Inflammatory macrophage (primary cell): ENCODE measurements at regions not wholly inside any gene's neighbourhood (a gene's known extent, or its start where the extent isn't known, plus 50 kb on each side); places are given as distances from the start of the nearest gene placed in this dataset.
A peak's percentile ranks its signal among the peaks of the same experiment; 100 is the strongest.

Source experiments
- DNase-seq, 2 donors: peaks; one replicate each; pipeline ENCODE4 v3.0.0-alpha.2; 2020 to 2022

DNA sequence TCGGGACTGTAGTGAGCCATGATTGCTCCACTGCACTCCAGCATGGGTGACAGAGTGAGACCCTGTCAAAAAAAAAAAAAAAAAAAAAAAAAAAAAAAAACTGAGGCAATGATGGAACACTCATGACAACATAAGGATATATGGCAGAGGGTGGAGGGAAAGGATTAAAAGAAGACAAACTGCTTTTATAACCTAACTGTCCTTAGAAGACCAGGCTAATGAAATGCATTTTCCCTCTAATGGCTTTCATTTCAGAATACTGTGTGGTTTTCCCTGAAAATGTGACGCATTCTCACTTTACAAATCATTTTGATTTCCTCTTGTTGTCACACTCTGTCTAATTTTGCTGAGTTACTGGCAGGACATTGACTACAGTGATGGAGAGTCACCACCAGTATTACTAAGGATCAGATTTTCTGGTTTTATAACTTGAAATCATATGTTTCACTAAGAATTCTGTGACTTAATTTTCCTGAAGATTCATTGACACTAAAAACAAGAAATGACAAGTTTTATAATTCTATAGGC lies 137.6 kb upstream of the SSTR1 start:
- no peak for DNase-seq

DNA sequence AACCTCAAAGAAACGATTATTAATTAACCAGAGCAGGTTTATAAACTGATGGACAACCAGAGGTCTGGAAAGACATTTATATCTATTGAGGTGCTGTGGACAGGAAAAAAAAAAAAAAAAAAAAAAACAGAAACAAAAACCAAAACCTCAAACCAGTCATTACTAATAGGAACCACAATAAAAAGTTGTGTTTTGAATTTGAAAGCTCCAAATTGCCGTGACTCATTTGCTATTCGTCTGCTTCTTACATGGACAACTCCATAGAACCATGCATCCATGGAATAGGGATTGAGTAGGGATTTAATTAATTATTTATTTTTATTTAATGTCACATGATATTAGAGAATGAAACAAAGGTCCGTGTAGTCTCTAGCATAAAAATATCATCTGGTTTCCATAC lies 134.1 kb upstream of the SSTR1 start:
- no peak for DNase-seq

DNA sequence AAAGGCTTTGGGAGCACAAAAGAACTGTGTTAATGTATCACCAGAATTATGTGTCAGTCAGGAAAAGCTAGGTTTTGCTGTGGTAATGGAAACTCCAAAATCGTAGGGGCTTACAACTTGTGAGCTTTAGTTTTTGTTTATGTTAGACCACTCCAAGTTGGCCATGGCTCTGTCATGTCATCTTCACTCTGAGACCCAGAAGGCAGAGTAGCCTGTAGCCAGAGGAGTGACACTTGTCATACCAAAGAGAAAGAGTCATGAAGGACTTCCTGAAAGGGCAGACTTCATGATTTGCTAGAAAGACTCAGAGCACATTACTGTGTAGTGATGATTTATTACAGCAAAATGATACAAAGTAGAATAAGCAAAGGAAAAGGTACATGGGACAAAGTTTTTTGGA lies 133.6 kb upstream of the SSTR1 start:
- DNase-seq = no peak

DNA sequence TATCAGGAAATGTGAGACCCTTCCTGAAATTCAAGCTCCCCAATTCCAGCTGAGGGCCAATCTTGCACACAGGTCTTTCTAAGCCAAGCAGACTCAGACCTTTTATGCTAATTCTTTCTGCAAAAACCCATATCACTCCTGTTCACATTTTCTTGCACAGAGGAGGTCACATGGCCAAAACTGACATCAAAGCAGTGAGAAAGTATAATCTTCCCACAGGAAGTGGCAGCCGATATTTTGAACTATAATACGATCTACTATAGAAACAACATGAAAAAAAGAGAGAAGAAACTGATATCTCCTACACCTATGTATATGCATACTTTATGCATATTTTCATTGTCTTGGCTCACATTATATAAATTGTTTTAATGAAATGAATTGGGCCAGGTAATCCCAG lies 132.9 kb upstream of the SSTR1 start:
- DNase-seq = no peak

DNA sequence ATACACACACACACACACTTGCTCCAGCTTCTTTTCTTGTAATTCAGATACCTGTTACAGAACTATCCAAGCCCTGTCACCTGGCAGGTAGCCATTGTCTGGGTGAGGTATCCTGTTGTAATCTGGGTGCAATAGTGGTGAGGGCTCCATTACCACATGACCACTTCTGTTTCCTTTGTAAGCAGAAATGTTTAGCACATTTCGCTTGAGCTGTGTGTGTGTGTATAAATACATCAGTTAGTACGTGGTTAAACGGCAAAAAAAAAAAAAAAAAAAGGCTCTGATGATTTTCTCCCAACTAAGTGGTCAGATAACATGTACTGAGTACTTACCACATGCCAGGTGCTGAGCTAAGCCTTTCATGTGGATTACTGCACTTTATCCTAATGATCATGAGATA lies 129.3 kb upstream of the SSTR1 start:
- DNase-seq = no peak

DNA sequence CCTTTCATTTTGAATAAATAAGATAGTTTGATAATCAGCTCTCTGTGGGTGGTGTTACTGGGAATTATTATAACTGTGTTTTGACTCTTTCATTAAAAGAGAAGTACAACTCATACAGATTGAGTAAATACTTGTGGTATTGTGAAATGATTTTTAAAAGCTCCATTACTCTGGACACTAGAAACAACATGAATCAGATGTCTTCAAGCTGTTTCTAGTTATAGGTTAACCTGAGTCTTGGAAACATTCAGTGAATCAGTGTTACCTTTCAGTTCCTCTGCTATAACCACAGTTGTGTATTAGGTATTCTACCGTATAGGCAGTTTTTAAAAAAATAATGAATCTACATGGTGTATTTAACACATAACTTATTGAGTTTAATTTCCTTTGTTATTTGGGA lies 128.4 kb upstream of the SSTR1 start:
- peak in 1 of 2 donors; percentile 45 for DNase-seq

DNA sequence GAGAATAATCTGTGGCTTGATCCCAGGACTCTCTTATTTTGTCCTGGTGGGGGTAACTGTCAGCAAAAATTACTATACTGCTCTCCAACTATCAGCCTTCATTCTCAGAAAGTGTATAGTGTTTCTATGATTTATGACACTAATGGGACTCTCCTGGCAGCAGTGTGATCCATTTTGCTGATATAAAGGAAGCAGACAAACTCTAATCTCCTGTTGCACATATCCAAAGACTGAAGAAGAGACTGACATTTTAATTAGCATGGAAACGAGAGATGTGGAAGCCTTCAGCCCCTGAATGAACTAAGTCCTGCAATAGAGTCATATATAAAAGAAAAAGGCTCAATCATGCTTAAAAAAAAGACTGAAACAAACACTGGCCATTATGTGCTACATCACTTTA lies 127.8 kb upstream of the SSTR1 start:
- no peak for DNase-seq

- no peak for DNase-seq
Observed at GRCh38 chr14:38080696-38081095, 127.0 kb upstream of the SSTR1 start.

DNA sequence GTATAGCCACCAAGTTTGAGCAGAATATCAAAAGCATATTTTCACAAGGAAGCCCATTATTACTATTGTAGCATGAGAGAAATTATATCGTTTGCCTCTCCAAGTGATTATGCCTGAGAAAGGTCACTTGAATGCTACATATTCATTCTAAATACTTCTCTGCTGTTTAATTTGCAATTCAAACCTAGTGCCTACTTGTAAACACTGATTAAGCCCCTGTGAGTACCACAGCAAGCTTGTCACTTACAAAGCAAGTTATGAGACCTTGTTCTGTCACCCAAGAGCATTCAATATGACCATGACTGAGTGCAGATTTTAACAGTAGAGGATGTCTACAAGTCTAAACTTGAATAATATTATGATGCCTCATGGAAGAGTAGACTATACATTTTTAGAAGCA lies 124.7 kb upstream of the SSTR1 start:
- no peak for DNase-seq

- DNase-seq = peak in 1 of 2 donors; percentile 25
Observed at GRCh38 chr14:38089123-38089522, 118.6 kb upstream of the SSTR1 start.

GRCh38 chr14:38090506-38090905 lies 117.2 kb upstream of the SSTR1 start:
- no peak for DNase-seq

GRCh38 chr14:38098074-38098836 lies 109.4 kb upstream of the SSTR1 start:
- DNase-seq = no peak

DNA sequence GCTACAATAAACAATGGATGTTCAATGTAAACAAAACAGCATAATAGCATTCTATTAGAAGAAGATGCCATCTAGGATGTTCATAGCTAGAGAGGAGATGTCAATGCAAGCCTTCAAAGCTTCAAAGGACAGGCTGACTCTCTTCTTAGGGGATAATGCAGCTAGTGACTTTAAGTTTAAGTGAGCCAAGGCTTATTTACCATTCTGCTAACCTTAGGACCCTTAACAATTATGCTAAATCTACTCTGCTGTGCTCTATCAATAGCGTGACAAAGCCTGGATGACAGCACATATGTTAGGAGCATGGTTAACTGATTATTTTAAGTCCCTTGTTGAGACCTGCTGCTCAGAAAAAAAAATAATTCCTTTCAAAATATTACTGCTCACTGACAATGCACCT lies 106.0 kb upstream of the SSTR1 start:
- no peak for DNase-seq

DNA sequence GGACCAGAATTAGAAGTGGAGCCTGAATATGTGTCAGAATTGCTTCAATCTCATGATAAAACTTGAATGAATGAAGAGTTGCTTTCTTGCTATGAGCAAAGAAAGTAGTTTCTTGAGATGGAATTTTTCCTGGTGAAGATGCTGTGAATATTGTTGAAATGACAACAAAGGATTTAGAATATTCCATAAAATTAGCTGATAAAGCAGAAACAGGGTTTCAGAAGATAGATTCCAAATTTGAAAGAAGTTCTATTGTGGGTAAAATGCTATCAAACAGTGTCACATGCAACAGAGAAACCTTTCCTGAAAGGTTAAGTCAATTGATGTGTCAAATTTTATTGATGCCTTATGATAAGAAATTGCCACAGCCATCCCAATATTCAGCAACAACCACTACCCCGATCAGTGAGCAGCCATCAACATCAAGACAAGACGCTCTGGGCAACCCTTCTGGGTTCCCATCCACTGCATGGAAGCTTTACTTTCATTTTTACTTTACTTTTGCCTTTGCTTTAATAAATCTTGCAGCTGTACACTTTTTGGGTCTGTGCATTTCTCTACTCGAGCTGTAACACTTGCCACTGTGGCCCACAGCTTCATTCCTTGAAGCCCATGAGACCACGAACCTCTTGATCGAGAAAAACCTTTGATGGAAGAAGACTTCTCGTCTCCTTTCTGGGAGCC lies 104.0 kb upstream of the SSTR1 start:
- DNase-seq = no peak

GRCh38 chr14:38105106-38105702 lies 102.5 kb upstream of the SSTR1 start:
- DNase-seq = no peak

DNA sequence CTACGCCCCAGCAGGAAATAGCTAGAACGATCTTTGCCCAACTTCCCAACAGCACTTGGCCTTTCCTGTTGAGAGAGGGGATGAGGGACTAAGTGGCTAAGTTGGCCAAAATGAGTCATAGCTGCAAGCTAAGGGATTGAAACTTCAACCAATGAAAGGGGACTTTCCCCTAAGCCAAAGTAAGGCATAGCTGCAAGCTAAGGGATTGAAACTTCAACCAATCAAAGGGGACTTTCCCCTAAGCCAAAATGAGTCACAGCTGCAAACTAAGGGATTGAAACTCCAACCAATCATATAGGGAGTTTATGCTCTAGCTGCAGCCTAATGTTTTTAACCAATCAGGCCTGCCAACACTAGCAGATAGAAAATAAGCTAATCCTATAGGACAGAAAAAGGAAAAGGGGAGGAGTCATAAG lies 100.5 kb upstream of the SSTR1 start:
- no peak for DNase-seq

GRCh38 chr14:38108681-38109080 lies 99.0 kb upstream of the SSTR1 start:
- no peak for DNase-seq

DNA sequence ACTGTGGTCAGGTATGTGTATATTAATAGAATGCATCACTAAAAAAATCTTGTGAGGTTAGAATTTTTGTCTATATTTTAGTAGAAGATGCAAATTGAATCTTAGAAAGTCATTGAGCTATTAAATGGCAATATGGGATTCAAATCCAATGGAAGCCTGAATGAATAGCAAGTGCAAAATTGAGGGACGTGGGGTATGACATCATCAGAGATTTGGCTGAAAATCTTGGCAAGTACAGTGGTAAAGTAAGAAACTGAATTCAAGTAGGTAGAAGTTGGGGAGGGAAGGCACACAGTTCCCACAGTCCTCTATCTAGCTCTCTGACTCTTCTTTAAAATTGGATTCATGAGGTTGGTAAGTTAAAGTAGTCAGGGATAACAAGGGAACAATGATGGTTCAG lies 97.4 kb upstream of the SSTR1 start:
- no peak for DNase-seq

DNA sequence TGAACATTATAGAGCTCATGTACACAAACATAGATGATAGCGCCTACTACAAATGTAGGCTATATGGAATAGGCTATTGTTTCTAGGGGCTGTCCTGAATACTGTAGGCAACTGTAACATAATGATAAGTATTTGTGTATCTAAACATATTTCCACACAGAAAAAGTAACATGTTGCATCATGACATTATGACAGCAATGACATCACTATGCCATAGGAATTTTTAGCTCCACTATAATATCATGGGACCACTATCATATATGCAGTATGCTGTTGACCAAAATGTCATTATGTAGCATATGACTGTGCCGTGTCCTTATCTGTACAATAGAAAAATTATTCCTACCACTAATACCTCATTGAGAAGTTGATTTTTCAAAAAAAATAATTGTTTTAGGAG lies 96.7 kb upstream of the SSTR1 start:
- no peak for DNase-seq

- DNase-seq = no peak
Observed at GRCh38 chr14:38113546-38113945, 94.2 kb upstream of the SSTR1 start.

GRCh38 chr14:38116895-38117294 lies 90.8 kb upstream of the SSTR1 start:
- DNase-seq = no peak

GRCh38 chr14:38120109-38120508 lies 87.6 kb upstream of the SSTR1 start:
- DNase-seq = no peak

- DNase-seq = no peak
Observed at GRCh38 chr14:38121320-38122020, 86.2 kb upstream of the SSTR1 start.
